ENCODE measurements at regions not wholly inside any gene's neighbourhood (a gene's known extent, or its start where the extent isn't known, plus 50 kb on each side); places are given as distances from the start of the nearest gene placed in this dataset.

DNA sequence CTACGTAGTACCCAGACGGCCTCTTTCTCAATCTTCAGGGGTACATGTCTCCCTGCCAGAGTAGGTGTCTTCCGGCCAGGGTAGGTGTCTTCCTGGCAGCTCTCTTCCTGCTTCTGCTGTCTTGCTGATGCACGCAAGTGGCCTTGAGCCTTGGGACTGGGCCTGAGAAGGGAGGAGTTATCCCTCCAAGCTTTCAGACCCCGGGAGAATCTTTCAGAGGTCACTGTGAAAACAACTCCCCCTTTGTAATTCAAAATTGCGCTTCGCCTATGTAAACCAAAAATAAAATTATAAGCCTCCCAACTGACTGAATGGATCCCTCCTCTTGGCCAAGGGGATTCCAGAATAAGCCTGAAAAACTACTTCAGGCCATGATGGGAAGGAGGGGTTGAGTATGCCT is 87.3 kb upstream of the NUDT4 start:
- Mint-ChIP-seq H3K4me1 (ENCODE audit: low read depth in 2 of 2) (no peaks in the 10 kb centered on the region), H3K4me3 (no peak overlapping the region), H3K36me3 (no peaks in the 10 kb centered on the region), H3K9me3 (no peaks in the 10 kb centered on the region), H3K27ac (no peak overlapping the region), H3K27me3 (no peaks in the 10 kb centered on the region)
- ATAC-seq (no peak), DNase-seq (ENCODE audit: low spot score) (no peak)

DNA sequence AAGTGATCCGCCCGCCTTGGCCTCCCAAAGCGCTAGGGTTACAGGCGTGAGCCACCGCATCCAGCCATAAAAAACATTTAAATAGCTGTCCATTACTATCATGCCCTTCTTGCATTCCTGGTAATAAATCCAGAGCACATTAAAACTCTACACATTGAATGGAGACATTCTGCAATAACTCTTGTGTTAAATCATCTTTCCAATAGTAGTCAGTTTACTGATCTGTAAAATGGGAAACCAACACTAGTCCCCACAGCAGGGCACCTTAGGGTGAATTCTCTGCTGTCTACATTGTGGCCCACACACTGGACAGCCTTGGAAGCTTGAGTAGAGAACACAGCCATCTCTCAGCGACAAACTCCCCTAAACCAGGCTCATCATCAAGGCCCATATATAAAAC is 85.5 kb upstream of the NUDT4 start:
- DNase-seq (ENCODE audit: low spot score): no peak
- no peak for ATAC-seq
- Mint-ChIP-seq H3K36me3 (no peaks in the 10 kb centered on the region), H3K27me3 (peaks cover 0 to 6% of the 10 kb centered on the region in 2 donors), H3K4me1 (ENCODE audit: low read depth in 2 of 2) (no peaks in the 10 kb centered on the region), H3K9me3 (no peaks in the 10 kb centered on the region), H3K4me3 (no peak overlapping the region), H3K27ac (no peak overlapping the region)

DNA sequence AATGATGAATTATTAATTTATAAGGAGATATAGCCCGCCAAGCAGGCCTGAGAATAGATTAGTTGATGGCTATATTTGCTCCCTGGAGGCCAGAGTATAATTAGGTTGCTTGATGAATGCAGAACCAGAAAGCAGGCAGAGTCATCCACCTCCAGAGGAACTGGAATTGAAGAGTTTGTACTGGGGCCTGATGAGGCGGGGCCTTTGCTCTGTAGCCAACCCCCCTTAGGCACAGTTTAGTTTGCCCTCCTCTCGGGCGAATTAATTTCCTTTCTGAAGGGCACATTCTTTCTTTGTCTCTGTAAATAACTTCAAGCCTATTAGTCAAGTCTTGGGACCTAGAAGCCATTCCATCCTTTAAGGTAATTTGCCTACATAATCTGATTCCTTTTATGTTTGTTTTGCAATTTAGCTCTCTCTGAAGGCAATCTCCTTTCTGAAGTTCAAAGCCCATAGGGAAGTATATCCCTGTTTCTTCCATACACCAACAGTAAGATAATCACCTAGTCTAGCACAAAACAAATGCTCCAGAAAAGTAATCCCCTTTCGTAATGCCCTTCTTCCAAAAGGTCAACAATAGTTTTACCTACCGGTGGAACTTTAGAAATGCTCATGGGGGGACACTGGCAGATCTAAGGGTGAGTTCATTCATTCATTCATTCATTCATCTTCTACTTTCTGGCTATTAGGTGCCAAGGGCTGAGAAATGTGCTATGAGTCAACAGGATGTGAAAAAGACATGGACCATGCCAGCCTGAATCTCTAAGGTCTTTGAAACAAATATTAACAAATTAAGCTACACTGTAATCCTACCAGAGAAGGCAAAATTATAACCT is 84.8 kb upstream of the NUDT4 start:
- ATAC-seq (no peak), DNase-seq (ENCODE audit: low spot score) (no peak)
- no peaks in the 10 kb centered on the region for H3K36me3 Mint-ChIP-seq
- no peak overlapping the region for H3K4me3 Mint-ChIP-seq
- no peaks in the 10 kb centered on the region for H3K4me1 Mint-ChIP-seq (ENCODE audit: low read depth in 2 of 2)
- H3K9me3 Mint-ChIP-seq: no peaks in the 10 kb centered on the region
- no peak overlapping the region for H3K27ac Mint-ChIP-seq
- H3K27me3 Mint-ChIP-seq: peaks cover 0 to 6% of the 10 kb centered on the region in 2 donors

DNA sequence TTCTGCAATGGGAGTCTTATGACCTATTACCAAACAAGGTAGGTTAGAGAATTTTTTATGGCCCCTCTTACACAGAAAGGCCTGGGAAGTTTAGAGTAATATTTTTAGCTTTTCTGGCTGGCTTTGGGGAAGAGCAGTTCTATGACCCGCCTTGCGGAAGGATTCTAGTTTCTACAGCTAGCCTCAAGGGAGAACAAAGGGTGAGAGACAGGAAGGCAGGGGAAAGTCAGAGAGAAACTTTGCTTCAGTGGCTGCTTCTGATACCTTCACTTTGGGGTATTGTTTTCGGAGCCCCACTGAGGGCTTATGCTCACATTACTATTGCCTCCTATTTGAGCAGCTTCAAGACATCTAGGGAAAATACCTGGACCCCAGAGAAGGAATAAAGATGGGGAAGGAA is 80.7 kb upstream of the NUDT4 start:
- ATAC-seq (no peak), DNase-seq (ENCODE audit: low spot score) (no peak)
- Mint-ChIP-seq H3K27ac (no peak overlapping the region), H3K9me3 (no peaks in the 10 kb centered on the region), H3K27me3 (peaks cover 2 to 6% of the 10 kb centered on the region in 2 donors), H3K36me3 (no peaks in the 10 kb centered on the region), H3K4me1 (ENCODE audit: low read depth in 2 of 2) (no peaks in the 10 kb centered on the region), H3K4me3 (no peak overlapping the region)

DNA sequence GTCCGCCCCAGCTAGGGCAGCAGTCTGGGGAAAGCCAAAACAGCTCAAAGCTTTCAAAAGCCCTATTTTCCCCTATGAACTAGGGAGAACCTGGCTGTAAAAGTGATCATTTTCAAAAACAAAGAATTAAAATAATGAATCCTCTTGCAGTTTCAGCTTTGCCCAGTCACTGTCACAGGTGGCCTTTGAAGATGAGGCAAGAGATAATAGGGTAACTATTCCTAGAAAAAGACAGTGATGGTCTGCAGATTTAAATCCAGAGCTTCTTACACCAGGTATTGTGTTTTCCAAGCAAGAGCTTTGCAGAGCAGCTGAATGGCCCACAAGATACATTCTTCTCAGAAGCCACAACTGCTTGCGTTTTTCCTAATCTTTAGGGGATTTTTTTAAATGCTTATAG is 80.2 kb upstream of the NUDT4 start:
- Mint-ChIP-seq H3K9me3 (no peaks in the 10 kb centered on the region), H3K27me3 (peaks cover 2 to 6% of the 10 kb centered on the region in 2 donors), H3K27ac (no peak overlapping the region), H3K4me1 (ENCODE audit: low read depth in 2 of 2) (no peaks in the 10 kb centered on the region), H3K36me3 (no peaks in the 10 kb centered on the region), H3K4me3 (no peak overlapping the region)
- DNase-seq (ENCODE audit: low spot score) (no peak), ATAC-seq (no peak)

DNA sequence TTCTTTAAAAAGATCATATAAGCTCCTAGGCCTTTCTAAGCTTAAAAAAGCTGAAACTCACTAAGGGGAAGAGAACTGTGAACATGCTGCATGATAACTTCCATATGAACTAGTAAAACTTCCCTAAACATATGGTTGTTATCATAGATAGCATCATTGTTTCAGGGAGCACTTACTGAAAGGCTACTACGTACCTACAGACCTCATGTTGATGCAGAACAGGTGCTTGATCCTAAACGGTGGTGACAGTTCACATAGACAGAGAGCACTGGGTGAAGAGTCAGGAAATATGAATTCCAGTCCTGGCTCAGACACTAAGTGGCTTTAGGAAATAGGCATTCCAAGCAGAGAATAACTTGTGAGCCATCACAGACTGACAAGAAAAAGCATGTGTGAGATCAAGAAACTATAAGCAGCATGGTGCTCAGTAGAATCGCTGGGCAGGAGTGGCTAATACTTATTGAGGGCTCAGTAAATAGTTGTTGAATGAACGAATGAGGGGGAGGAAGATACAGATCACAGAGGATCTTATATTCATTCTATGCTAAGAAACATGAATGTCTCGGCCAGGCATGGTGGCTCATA is 78.4 kb upstream of the NUDT4 start:
- H3K27me3 Mint-ChIP-seq: peaks cover 2 to 6% of the 10 kb centered on the region in 2 donors
- no peaks in the 10 kb centered on the region for H3K4me1 Mint-ChIP-seq (ENCODE audit: low read depth in 2 of 2)
- H3K9me3 Mint-ChIP-seq: no peaks in the 10 kb centered on the region
- no peaks in the 10 kb centered on the region for H3K36me3 Mint-ChIP-seq
- H3K4me3 Mint-ChIP-seq: no peak overlapping the region
- no peak for ATAC-seq
- no peak overlapping the region for H3K27ac Mint-ChIP-seq
- no peak for DNase-seq (ENCODE audit: low spot score)

DNA sequence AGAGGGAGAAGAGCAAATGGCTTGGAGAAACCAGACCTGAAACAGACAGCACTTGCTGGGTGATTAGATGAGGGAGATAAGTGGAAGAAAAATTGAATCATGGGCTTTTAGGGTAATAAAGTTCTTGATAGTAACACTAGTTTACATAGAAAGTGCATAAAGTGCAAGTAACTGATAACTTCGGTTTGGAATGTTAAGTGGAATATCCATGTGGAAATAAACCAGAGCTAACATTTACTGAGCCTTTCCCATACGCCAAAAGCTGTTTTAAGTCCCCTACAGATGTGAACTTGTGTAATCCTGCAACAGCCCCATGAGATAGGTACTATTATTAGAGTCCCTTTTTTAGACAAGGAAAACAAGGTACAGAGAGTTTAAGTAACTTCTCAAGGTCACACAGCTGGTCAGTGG is 77.1 kb upstream of the NUDT4 start:
- Mint-ChIP-seq H3K4me1 (ENCODE audit: low read depth in 2 of 2) (no peaks in the 10 kb centered on the region), H3K36me3 (no peaks in the 10 kb centered on the region), H3K27me3 (peaks cover 5 to 6% of the 10 kb centered on the region in 2 donors), H3K27ac (no peak overlapping the region), H3K4me3 (no peak overlapping the region), H3K9me3 (no peaks in the 10 kb centered on the region)
- DNase-seq (ENCODE audit: low spot score) (no peak), ATAC-seq (no peak)

DNA sequence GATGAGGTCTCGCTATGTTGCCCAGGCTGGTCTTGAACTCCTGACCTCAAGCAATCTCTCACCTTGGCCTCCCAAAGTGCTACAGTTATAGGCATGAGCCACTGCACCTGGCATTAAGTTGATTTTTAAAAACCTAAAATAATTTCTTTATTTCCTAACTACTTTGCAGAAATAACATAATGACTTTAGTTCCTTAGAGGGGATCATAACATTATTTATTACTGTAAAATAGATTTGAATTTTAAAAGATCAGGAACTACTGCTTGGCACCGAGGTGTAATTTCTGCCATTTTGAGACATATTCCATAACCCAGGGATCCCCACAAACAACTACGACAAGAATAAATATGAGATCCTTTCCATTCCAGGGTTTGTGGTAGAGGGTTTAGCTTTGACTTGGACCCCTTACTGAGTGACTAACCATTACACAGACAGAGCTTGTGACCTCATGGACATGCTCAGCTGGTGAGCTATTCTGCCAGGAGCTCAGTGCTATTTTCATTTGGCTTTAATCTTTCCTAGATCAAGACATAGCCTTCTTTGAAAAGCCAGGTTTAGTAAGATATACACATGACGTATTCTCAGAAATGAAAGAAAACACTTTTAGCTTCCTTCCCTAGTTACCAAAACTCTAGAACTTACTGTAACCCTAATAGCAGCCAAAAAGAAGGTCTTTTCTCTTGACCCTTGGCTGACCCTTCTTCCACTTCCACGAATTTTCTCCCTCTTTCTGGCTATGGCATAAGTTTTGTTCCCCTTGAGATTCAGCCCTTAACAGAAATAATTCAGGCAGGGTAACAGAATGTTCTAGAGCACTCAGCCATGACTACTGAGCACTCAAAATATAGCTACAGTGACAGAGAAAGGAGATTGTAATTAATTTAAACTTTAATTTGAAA is 75.1 kb upstream of the NUDT4 start:
- Mint-ChIP-seq H3K27ac (no peak overlapping the region), H3K36me3 (no peaks in the 10 kb centered on the region), H3K9me3 (no peaks in the 10 kb centered on the region), H3K27me3 (peaks cover 10 to 12% of the 10 kb centered on the region in 2 donors), H3K4me3 (no peak overlapping the region), H3K4me1 (ENCODE audit: low read depth in 2 of 2) (no peaks in the 10 kb centered on the region)
- no peak for ATAC-seq
- no peak for DNase-seq (ENCODE audit: low spot score)

DNA sequence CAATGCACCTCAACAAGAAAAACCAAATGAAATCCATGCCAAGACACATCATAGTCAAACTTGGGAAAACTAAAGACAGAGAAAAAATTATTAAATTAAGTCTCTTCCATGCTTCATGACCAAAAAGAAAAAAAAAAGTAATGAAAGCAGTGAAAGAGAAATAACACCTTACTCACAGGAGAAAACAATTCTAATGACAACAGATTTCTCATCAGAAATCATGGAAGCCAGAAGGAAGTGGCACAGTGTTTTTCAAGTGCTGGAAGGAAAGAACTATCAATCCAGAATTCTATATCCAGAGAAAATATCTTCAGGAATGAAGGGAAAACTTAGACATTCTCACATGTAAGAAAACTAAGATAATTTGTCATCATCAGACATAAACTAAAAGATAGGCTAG is 71.1 kb upstream of the NUDT4 start:
- ATAC-seq: no peak
- no peaks in the 10 kb centered on the region for H3K36me3 Mint-ChIP-seq

DNA sequence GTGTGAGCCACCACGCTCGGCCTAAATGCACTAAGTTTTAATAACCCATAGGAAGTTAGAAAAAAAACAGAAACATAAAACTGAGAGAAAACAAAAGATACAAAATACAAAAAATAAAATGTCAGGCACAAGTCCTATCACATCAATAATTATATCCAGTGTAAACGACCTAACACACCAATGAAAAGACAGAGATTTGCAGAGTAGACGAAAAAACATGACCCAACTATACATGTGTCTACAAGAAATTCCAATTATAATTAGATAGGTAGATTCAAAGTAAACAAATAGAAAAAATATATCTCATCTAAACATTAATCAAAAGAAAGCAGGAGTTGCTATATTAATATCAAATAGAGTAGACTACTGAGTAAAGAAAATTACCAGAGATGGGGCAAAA is 69.4 kb upstream of the NUDT4 start:
- Mint-ChIP-seq H3K27ac (no peak overlapping the region), H3K4me3 (no peak overlapping the region), H3K4me1 (ENCODE audit: low read depth in 2 of 2) (no peaks in the 10 kb centered on the region), H3K9me3 (no peaks in the 10 kb centered on the region), H3K36me3 (no peaks in the 10 kb centered on the region), H3K27me3 (peaks cover 10 to 12% of the 10 kb centered on the region in 2 donors)
- ATAC-seq: no peak
- no peak for DNase-seq (ENCODE audit: low spot score)

More for the DNA sequence above, 71.1 kb upstream of the NUDT4 start:
- H3K4me3 Mint-ChIP-seq: no peak overlapping the region
- H3K27ac Mint-ChIP-seq: no peak overlapping the region
- no peak for DNase-seq (ENCODE audit: low spot score)
- H3K27me3 Mint-ChIP-seq: peaks cover 10 to 12% of the 10 kb centered on the region in 2 donors
- no peaks in the 10 kb centered on the region for H3K4me1 Mint-ChIP-seq (ENCODE audit: low read depth in 2 of 2)
- no peaks in the 10 kb centered on the region for H3K9me3 Mint-ChIP-seq

DNA sequence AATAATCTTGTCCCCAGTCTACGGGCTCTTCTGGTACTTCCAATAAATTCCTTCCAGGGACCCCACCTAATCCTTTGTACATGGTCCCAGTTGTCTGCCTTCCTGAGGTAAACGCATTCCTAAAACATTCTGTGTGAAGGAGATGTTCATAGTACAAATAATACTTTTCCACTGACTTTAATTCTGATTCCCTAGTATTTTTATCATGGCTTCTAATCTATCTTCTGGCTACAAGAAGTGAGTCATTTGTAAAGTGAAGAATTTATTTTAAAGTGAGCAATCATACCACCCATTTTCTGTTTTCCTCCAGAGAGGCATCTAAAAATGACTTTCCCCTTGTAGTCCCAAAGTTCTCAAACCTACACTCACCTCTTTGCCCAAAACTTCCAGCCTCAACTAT is 65.9 kb upstream of the NUDT4 start:
- ATAC-seq: no peak

DNA sequence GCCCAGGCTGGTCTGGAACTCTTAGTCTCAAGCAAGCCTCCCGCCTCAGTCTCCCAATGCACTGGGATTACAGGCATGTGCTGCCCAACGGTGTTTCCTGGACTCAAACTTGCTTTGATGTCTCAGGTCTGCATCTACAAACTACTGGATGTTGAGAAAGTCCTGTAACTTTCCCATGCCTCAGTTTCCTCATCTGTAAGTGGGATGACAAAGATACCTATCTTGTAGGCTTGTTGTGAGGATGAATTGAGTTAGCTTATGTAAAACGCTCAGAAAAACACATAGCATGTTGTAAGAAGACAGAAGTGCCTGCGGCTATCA is 63.6 kb upstream of the NUDT4 start:
- ATAC-seq (no peak), DNase-seq (ENCODE audit: low spot score) (no peak)
- no peaks in the 10 kb centered on the region for H3K36me3 Mint-ChIP-seq
- no peaks in the 10 kb centered on the region for H3K9me3 Mint-ChIP-seq
- no peak overlapping the region for H3K27ac Mint-ChIP-seq
- no peaks in the 10 kb centered on the region for H3K4me1 Mint-ChIP-seq (ENCODE audit: low read depth in 2 of 2)
- no peak overlapping the region for H3K4me3 Mint-ChIP-seq
- H3K27me3 Mint-ChIP-seq: no peaks in the 10 kb centered on the region

More for the DNA sequence above, 65.9 kb upstream of the NUDT4 start:
- Mint-ChIP-seq H3K27me3 (peaks cover 0 to 2% of the 10 kb centered on the region in 2 donors), H3K27ac (no peak overlapping the region), H3K36me3 (no peaks in the 10 kb centered on the region), H3K4me1 (ENCODE audit: low read depth in 2 of 2) (no peaks in the 10 kb centered on the region), H3K9me3 (no peaks in the 10 kb centered on the region), H3K4me3 (no peak overlapping the region)
- DNase-seq (ENCODE audit: low spot score): no peak

DNA sequence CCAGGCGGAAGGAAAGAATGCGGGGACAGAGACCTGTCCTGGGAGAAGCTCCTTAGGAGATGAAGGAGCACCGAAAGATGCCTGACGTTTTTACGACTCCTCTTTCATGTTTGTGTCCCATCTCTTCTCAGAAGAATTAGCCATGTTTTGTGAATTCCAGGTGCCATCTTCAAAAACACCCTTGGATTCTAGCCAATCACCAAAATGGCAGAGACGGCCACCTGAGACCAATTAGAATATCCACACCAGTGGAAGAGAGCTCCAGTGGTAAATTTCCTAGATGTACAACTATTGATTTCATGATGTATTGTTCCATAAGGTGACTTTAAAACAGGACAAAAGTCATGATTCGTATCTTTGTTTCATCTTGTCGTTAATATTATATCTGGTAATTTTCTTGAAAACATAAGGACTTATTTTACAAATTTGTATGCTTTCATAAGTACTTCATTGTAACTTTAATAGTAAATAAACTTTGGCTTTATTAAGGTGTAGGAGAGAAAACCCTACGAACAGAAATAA is 62.3 kb upstream of the NUDT4 start:
- H3K27ac Mint-ChIP-seq: no peak overlapping the region
- H3K27me3 Mint-ChIP-seq: no peaks in the 10 kb centered on the region
- H3K36me3 Mint-ChIP-seq: no peaks in the 10 kb centered on the region
- H3K9me3 Mint-ChIP-seq: no peaks in the 10 kb centered on the region
- H3K4me1 Mint-ChIP-seq (ENCODE audit: low read depth in 2 of 2): no peaks in the 10 kb centered on the region
- no peak for ATAC-seq
- no peak overlapping the region for H3K4me3 Mint-ChIP-seq
- DNase-seq (ENCODE audit: low spot score): no peak
